ENCODE measurements at regions not wholly inside any gene's neighbourhood (a gene's known extent, or its start where the extent isn't known, plus 50 kb on each side); places are given as distances from the start of the nearest gene placed in this dataset.

DNA sequence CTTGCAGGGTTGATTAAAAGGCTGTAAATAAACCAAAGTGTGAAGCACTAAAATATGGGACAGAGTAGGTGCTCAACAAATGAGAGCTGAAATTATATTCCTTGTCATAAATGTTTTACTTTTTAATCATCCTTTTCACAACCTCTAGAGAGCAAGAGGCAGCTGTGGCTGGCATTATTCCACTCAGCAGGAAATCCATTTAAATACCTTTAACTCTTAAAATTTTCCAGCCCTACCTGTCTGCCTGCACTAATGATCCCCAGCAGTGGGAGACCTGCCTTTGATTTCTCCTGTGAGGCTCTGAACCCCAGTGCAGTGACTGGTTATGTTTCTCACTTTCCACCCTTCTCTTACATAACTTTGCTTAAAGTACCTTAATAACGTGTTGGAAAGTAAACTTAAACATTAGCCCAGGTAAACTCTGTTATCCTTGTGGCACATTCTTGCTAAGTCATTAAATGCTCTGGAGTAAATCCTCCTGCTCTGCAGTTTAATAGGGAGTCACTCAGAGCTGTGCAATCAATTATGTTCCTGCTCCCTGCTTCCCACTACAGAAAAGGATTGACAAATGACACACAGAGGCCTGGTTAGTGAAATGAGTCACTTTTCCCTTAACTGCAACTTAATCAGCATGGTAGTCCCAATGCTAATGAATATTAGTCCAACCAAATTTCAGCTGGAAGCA lies 755.7 kb upstream of the USP15 start:
- no peaks in the 10 kb centered on the region for H3K79me2 ChIP-seq (ENCODE audit: insufficient read depth, low read length)
- H3K9ac ChIP-seq (ENCODE audit: insufficient read depth, low read length, poor library complexity, severe bottlenecking): no peak overlapping the region
- H3K4me2 ChIP-seq (replicated peaks; ENCODE audit: extremely low read depth, low read length, poor library complexity, severe bottlenecking): no peak overlapping the region
- no peak overlapping the region for H2AFZ ChIP-seq (ENCODE audit: insufficient read depth, low read depth, low read length, poor library complexity, severe bottlenecking)
- intact Hi-C loops (cut with micrococcal nuclease): no loop called here
- TF ChIP-seq, protein P1, sequence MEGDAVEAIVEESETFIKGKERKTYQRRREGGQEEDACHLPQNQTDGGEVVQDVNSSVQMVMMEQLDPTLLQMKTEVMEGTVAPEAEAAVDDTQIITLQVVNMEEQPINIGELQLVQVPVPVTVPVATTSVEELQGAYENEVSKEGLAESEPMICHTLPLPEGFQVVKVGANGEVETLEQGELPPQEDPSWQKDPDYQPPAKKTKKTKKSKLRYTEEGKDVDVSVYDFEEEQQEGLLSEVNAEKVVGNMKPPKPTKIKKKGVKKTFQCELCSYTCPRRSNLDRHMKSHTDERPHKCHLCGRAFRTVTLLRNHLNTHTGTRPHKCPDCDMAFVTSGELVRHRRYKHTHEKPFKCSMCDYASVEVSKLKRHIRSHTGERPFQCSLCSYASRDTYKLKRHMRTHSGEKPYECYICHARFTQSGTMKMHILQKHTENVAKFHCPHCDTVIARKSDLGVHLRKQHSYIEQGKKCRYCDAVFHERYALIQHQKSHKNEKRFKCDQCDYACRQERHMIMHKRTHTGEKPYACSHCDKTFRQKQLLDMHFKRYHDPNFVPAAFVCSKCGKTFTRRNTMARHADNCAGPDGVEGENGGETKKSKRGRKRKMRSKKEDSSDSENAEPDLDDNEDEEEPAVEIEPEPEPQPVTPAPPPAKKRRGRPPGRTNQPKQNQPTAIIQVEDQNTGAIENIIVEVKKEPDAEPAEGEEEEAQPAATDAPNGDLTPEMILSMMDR (IDR thresholded peaks at IDR 0.05): no peak
- Mint-ChIP-seq H3K27ac (no peak overlapping the region), H3K4me1 (no peaks in the 10 kb centered on the region), H3K9me3 (peaks cover 0 to 9% (median 3%) of the 10 kb centered on the region in 7 donors), H3K36me3 (no peaks in the 10 kb centered on the region), H3K27me3 (ENCODE audit: low read depth in 3 of 3) (no peaks in the 10 kb centered on the region), H3K4me3 (no peak overlapping the region)
- H4K20me1 ChIP-seq (ENCODE audit: insufficient read depth, low read length): no peaks in the 10 kb centered on the region
- H3K27ac ChIP-seq (ENCODE audit: low read depth in 1 of 2, low read length in 2 of 2): no peak overlapping the region
- no peaks in the 10 kb centered on the region for H3K9me3 ChIP-seq (replicated peaks in 1 of 2; ENCODE audit: control insufficient read depth in 1 of 2, insufficient read depth in 1 of 2, low read length in 2 of 2)
- DNase-seq: no peak
- no CpG with 5 or more reads among the region's 1 CpG for WGBS (ENCODE audit: insufficient coverage)
- H3K36me3 ChIP-seq (replicated peaks in 1 of 2; ENCODE audit: control insufficient read depth in 1 of 2, insufficient read depth in 2 of 2, low read length in 2 of 2): no peaks in the 10 kb centered on the region
- H3K27me3 ChIP-seq (ENCODE audit: control insufficient read depth in 2 of 2, insufficient read depth in 2 of 2, low read length in 2 of 2): no peaks in the 10 kb centered on the region
- H3K4me1 ChIP-seq (ENCODE audit: control insufficient read depth in 1 of 2, insufficient read depth in 2 of 2, low read length in 2 of 2): no peaks in the 10 kb centered on the region
- no peak overlapping the region for H3K4me3 ChIP-seq (replicated peaks in 1 of 3; ENCODE audit: low read depth in 2 of 3, low read length in 3 of 3)

DNA sequence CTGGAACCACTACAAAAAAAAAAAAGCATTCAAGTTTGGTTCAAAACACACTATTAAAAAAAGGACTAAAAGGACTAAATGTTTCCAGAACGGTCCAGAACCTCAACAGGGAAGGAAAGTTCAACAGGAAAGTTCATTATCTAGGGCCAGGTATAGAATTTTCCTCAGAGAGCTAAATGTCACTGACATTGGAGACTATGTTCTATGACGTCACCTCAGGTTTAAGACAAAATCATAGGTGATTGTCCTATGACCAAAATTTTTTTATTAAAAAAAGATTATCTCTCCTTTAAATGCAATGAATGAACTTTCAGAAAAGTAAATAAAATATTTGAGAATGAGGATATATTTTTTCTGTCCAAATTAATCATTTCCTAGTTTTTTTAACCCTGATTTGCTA lies 746.7 kb upstream of the USP15 start:
- Histone ChIP-seq H4K20me1 (ENCODE audit: insufficient read depth, low read length) (no peaks in the 10 kb centered on the region), H3K27ac (ENCODE audit: low read depth in 1 of 2, low read length in 2 of 2) (no peak overlapping the region), H3K4me1 (ENCODE audit: control insufficient read depth in 1 of 2, insufficient read depth in 2 of 2, low read length in 2 of 2) (no peaks in the 10 kb centered on the region), H3K9me3 (replicated peaks in 1 of 2; ENCODE audit: control insufficient read depth in 1 of 2, insufficient read depth in 1 of 2, low read length in 2 of 2) (no peaks in the 10 kb centered on the region), H3K4me3 (replicated peaks in 1 of 3; ENCODE audit: low read depth in 2 of 3, low read length in 3 of 3) (no peak overlapping the region), H3K36me3 (replicated peaks in 1 of 2; ENCODE audit: control insufficient read depth in 1 of 2, insufficient read depth in 2 of 2, low read length in 2 of 2) (no peaks in the 10 kb centered on the region), H3K9ac (ENCODE audit: insufficient read depth, low read length, poor library complexity, severe bottlenecking) (no peak overlapping the region), H3K27me3 (ENCODE audit: control insufficient read depth in 2 of 2, insufficient read depth in 2 of 2, low read length in 2 of 2) (no peaks in the 10 kb centered on the region), H3K79me2 (ENCODE audit: insufficient read depth, low read length) (no peaks in the 10 kb centered on the region), H2AFZ (ENCODE audit: insufficient read depth, low read depth, low read length, poor library complexity, severe bottlenecking) (no peak overlapping the region), H3K4me2 (replicated peaks; ENCODE audit: extremely low read depth, low read length, poor library complexity, severe bottlenecking) (no peak overlapping the region)
- WGBS (ENCODE audit: insufficient coverage): 67% methylated on average over 1 of the region's 2 CpGs
- no peak for DNase-seq
- no peaks in the 10 kb centered on the region for H3K36me3 Mint-ChIP-seq
- H3K27ac Mint-ChIP-seq: no peak overlapping the region
- intact Hi-C loops (cut with micrococcal nuclease): no loop called here
- H3K4me1 Mint-ChIP-seq: no peaks in the 10 kb centered on the region
- H3K27me3 Mint-ChIP-seq (ENCODE audit: low read depth in 3 of 3): peaks cover 0 to 2% (median 0%) of the 10 kb centered on the region in 3 donors
- H3K9me3 Mint-ChIP-seq: peaks cover 0 to 3% (median 0%) of the 10 kb centered on the region in 7 donors
- TF ChIP-seq, protein P1 (IDR thresholded peaks at IDR 0.05): no peak
- no peak overlapping the region for H3K4me3 Mint-ChIP-seq

Data from CD14-positive monocyte (primary cell).